ENCODE measurements at regions not wholly inside any gene's neighbourhood (a gene's known extent, or its start where the extent isn't known, plus 50 kb on each side); places are given as distances from the start of the nearest gene placed in this dataset.

- H4K20me1 ChIP-seq (ENCODE audit: insufficient read depth): no peaks in the 10 kb centered on the region
- TF ChIP-seq EZH2 (IDR thresholded peaks at IDR 0.05; ENCODE audit: low read depth) (no peak), CTCF (conservative IDR thresholded peaks at IDR 0.05) (no peak)
- no peak overlapping the region for H2AFZ ChIP-seq
- no peak for DNase-seq
- H3K4me3 ChIP-seq: no peak overlapping the region
- no peak overlapping the region for H3K4me2 ChIP-seq
- no peaks in the 10 kb centered on the region; the same call in 1 of the 2 replicates for H3F3A ChIP-seq (ENCODE audit: insufficient read depth, low read depth)
- no peaks in the 10 kb centered on the region for H3K36me3 ChIP-seq (ENCODE audit: low read depth)
- ChIA-PET POLR2A (ENCODE audit: unreplicated experiment) (no interaction called here), CTCF (interaction anchor here (0.6 kb wide), 2 partner anchors 152 to 478 kb away, joined by 3 to 4 read pairs; no protein-coding TSS in a partner anchor)
- no peak overlapping the region for H3K27ac ChIP-seq
- H3K9me2 ChIP-seq (ENCODE audit: insufficient read depth): no peaks in the 10 kb centered on the region
- H3K9me3 ChIP-seq (ENCODE audit: insufficient read depth, low read depth): no peaks in the 10 kb centered on the region
- intact Hi-C loops (cut with micrococcal nuclease; ENCODE audit: unreplicated experiment): no loop called here
- no peaks in the 10 kb centered on the region for H3K27me3 ChIP-seq (ENCODE audit: insufficient read depth, low read depth)
- H3K79me2 ChIP-seq (ENCODE audit: low read depth): no peaks in the 10 kb centered on the region
- BruUV-seq (replicated peaks): no TSS peak
- H3K4me1 ChIP-seq (replicated peaks; ENCODE audit: insufficient read depth): peaks cover 14% of the 10 kb centered on the region
These were observed 121.6 kb downstream of the ZFP36L2 start for GRCh38 chr2:43104763-43105162.

- TF ChIP-seq CTCF (conservative IDR thresholded peaks at IDR 0.05) (no peak), EZH2 (IDR thresholded peaks at IDR 0.05; ENCODE audit: low read depth) (no peak)
- POLR2A ChIA-PET (ENCODE audit: unreplicated experiment): no interaction called here
- BruUV-seq (replicated peaks): no TSS peak
- H3K27me3 ChIP-seq (ENCODE audit: insufficient read depth, low read depth): no peaks in the 10 kb centered on the region
- H3K4me3 ChIP-seq: no peak overlapping the region
- no peak overlapping the region for H2AFZ ChIP-seq
- CTCF ChIA-PET: interaction anchor here (0.6 kb wide), 1 partner anchor 152 kb away, joined by 3 read pairs; no protein-coding TSS in a partner anchor
- H4K20me1 ChIP-seq (ENCODE audit: insufficient read depth): no peaks in the 10 kb centered on the region
- no peaks in the 10 kb centered on the region for H3K9me2 ChIP-seq (ENCODE audit: insufficient read depth)
- no peak overlapping the region for H3K27ac ChIP-seq
- peaks cover 14% of the 10 kb centered on the region for H3K4me1 ChIP-seq (replicated peaks; ENCODE audit: insufficient read depth)
- no peak for DNase-seq
- intact Hi-C loops (cut with micrococcal nuclease; ENCODE audit: unreplicated experiment): no loop called here
- H3K4me2 ChIP-seq: no peak overlapping the region
- H3F3A ChIP-seq (ENCODE audit: insufficient read depth, low read depth): no peaks in the 10 kb centered on the region; the same call in 1 of the 2 replicates
- H3K36me3 ChIP-seq (ENCODE audit: low read depth): no peaks in the 10 kb centered on the region
- no peaks in the 10 kb centered on the region for H3K79me2 ChIP-seq (ENCODE audit: low read depth)
- no peaks in the 10 kb centered on the region for H3K9me3 ChIP-seq (ENCODE audit: insufficient read depth, low read depth)
These were observed 122.3 kb downstream of the ZFP36L2 start for GRCh38 chr2:43104106-43104505.

- no peaks in the 10 kb centered on the region for H3K9me3 ChIP-seq (ENCODE audit: insufficient read depth, low read depth)
- no peak overlapping the region for H2AFZ ChIP-seq
- TF ChIP-seq CTCF (conservative IDR thresholded peaks at IDR 0.05): no peak
- TF ChIP-seq EZH2 (IDR thresholded peaks at IDR 0.05; ENCODE audit: low read depth): no peak
- H3K4me1 ChIP-seq (replicated peaks; ENCODE audit: insufficient read depth): peaks cover 14% of the 10 kb centered on the region
- intact Hi-C loops (cut with micrococcal nuclease; ENCODE audit: unreplicated experiment): no loop called here
- CTCF ChIA-PET: no interaction called here
- POLR2A ChIA-PET (ENCODE audit: unreplicated experiment): no interaction called here
- no peaks in the 10 kb centered on the region for H3K79me2 ChIP-seq (ENCODE audit: low read depth)
- H3K4me3 ChIP-seq: no peak overlapping the region
- no peaks in the 10 kb centered on the region; the same call in 1 of the 2 replicates for H3F3A ChIP-seq (ENCODE audit: insufficient read depth, low read depth)
- H4K20me1 ChIP-seq (ENCODE audit: insufficient read depth): no peaks in the 10 kb centered on the region
- no peaks in the 10 kb centered on the region for H3K27me3 ChIP-seq (ENCODE audit: insufficient read depth, low read depth)
- DNase-seq: no peak
- no peak overlapping the region for H3K27ac ChIP-seq
- no peaks in the 10 kb centered on the region for H3K9me2 ChIP-seq (ENCODE audit: insufficient read depth)
- no peak overlapping the region for H3K4me2 ChIP-seq
- BruUV-seq (replicated peaks): no TSS peak
- H3K36me3 ChIP-seq (ENCODE audit: low read depth): no peaks in the 10 kb centered on the region
These were observed 123.4 kb downstream of the ZFP36L2 start for GRCh38 chr2:43103093-43103404.

Data from PC-9 (cell line).